AML-193 (cell line): ENCODE measurements at regions not wholly inside any gene's neighbourhood (a gene's known extent, or its start where the extent isn't known, plus 50 kb on each side); places are given as distances from the start of the nearest gene placed in this dataset.

Experiments
- DNase-seq, 2 experiments: peaks; one replicate each; lab custom pipeline; 2025; lab: John Stamatoyannopoulos, UW

DNA sequence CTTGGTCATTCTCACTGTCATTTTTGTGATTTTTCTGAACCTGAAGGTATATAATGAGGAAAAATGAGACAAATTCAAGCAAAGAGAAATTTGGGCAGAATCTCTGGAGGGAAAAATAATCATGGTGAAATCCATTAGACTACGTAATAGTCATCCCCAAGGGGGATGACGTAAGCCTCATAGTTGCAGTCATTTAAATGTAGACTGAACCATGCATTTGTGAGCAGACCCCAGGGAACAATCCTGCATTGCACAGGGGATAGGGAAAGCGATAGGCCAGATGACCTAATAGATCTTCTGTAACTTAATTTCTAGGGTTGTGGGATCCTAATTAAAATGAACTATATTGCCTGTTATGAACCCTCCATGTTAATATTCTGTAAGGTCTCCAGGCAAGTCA lies 167.4 kb upstream of the C1orf21 start:
- DNase-seq = peak in 1 of 2 experiments; percentile 5

DNA sequence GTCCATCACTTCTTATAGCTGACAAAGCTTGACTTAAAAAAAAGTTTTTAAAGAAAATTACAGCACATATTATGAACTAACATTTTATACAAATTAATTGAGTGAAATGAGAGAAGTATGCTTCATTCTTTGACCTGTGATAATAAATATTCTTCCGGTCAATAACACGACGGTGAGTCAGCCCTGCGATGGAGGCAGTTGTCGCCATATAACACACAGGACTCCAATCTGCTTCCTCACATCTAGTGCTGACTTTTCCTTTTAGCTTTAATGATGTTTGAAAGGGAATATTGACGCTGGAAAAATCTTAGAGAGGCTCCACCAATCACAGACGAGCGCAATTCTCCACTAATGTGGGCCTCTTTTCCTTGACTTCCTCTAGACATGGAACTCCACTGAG lies 166.9 kb upstream of the C1orf21 start:
- no peak for DNase-seq

DNA sequence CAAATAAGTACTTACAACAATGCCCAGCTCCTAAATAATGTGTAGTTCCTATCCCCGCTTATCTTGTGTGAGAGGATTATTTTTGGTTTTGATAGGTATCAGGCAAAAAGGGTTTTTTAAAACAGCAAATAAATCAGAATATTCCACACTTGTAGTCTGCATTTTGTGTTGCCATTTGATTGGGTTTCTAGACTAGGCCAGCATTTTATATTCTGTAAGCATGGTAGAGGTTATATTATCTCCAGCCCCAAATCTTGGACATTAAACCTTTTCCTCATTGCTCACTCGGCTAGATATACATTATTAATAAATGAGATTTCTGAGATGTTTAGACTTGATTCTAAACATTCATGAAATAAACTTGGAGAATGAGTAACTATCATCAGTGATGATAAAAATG lies 165.7 kb upstream of the C1orf21 start:
- no peak for DNase-seq

DNA sequence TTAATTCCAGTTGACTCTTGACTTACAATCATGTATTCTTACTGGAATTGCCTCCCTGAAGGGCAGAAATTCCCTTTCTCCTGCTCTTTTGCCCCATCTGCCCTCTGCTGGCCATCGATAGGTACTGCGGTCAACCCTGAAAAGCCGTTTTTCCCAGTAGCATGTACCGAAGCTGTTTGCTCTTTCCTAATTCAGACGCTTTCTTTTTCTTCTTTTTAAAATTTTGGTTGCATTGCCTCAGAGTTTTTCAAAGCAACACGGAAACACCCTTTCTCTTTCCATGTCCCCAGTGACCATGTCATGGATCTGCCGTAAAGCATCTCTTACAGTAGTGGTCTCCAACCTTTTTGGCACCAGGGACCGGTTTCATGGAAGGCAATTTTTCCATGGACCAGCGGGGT lies 164.2 kb upstream of the C1orf21 start:
- DNase-seq = peak; percentile 37 to 45

DNA sequence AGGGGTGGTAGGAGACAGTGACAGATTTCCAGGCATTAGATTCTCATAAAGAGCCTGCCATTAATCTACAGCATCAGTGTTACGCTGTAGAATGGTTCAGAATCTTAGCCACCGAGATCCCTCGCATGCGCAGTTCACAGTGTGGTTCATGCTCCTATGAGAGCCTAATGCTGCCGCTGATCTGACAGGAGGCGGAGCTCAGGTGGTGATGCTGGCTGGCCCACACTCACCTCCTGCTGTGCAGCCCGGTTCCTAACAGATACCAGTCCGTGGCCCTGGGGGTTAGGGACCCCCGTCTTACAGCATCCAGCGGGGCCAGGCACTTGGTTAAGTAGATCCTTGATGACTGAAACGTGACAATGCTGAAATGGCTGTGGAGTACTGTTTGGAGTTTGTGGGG lies 163.6 kb upstream of the C1orf21 start:
- DNase-seq = no peak

DNA sequence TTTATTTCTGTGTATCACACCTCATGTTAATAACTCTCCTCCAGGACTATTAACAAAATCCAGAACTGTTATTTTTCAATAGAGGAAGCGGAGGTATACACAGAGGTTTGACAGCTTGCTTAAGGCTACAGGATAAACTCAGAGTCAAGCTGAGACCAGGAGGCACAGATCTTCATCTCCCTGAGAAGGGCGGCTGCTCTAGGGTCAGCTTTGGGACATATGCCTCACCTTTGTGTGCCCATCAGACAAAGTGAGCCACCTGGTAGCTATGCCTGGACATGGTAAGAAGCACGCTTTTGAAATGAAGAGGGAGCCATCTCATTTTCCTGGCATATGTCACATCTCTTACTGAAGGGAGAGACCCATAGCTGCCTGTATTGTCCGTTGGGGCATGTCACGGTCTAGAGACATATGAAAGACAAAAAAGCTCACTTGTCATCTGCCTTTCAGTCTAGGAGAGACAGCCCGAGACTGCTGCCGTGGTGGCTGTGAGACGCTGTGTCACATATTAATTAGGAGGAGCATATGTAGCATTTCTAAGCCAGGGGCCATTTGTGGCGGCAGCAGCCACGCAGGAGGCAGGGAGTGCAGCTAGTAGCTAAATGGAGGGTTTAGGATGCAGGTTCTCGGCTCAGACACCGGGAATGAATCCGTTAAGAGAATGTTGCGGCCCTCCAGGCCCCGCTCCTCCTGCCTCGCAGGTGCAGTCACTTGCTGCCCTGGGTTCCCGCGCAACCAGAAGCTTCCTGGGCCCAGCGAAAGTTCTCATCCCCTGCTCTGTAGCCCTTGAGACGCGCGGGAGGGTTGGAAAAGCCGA lies 161.3 kb upstream of the C1orf21 start:
- no peak for DNase-seq

DNA sequence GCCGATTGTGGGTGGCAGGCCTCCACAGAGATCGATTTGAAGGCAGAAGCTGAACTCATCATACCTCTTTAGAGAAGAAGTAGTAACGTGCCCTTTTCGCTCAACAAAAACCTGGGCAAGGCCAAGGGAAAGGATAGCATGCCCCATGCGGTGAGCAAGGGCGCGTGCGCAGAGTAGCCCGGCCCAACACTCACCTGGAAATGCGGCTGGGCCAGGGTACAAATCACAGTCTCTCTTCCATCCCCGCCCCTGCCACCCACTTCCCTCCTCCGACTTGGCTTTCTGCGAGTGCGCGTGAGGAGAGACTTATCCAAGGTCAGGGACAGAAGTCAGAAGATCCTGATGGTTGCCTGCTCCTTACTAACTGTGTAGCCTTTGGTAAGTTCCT lies 160.7 kb upstream of the C1orf21 start:
- DNase-seq = no peak

DNA sequence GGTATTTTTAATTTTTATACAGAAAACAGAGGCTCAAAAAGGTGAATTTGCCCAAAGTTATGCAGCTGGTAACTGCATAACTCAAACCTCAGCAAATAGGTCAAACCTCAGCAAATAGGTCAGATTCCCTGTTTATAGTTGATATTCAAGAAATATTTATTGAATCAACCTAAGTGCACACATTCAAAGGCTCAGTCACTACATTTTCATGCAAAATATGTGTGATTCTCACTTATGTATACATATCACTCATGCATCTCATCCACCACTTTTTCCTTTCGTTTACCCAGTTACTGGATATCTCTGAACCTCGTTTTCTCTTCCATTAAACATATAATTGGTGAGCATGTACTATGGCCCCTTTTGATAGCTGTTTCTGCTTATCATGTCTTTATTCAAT lies 158.3 kb upstream of the C1orf21 start:
- no peak for DNase-seq

DNA sequence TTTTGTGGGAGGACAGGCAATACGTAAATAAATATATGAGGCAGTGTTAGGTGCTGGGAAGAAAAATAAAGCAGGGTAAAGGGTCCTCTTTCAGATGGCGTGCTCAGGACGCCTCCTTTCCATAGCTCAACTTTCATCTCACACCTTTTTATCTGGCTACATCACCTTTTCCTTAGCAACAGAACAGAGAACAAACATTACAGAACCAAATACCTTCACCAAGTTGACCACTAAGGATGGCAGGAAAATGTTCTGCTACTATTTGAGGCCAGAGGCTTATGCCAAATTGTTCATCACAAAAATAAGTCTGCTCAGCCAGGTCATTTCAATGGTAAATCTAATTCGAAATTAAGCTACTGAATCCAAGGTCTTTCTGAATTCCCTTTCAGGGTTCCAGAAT lies 149.2 kb upstream of the C1orf21 start:
- no peak for DNase-seq

DNA sequence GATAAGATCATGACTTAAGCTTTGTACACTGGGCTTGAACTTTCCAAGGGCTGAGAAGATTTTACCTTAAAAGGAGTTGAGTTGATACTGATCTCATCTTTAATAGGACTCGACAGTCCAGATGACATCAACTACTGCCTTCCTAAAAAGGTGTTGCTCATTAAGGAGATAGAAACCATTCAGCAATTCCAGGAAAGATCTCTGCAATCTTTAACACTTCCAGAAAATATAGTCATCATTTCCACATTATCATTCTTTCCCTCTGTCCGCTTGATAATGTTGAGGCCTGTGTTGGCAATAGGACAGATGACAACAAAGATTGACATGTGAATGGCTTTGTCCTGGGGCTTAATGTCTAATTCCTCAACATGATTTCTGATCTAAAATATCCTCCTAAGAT lies 145.4 kb upstream of the C1orf21 start:
- DNase-seq = no peak

DNA sequence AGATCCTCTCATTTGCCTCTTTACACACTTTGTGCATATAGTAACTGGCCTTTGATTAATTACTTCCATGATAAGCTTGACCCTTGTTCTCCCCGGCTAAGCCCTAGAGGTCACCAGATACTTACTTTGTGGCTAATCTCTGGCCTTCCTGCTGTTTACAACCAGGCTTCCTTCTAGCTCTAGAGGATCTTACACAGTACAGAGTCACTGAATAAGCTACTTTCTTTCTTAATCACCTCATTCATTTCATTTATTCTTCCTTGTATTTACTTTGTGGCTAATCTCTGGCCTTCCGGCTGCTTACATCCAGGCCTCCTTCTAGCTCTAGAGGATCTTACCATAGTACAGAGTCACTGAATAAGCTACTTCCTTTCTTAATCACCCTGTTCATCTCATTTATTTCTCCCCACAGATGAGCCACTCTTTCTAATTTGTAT lies 144.3 kb upstream of the C1orf21 start:
- peak; percentile 48 to 50 for DNase-seq

DNA sequence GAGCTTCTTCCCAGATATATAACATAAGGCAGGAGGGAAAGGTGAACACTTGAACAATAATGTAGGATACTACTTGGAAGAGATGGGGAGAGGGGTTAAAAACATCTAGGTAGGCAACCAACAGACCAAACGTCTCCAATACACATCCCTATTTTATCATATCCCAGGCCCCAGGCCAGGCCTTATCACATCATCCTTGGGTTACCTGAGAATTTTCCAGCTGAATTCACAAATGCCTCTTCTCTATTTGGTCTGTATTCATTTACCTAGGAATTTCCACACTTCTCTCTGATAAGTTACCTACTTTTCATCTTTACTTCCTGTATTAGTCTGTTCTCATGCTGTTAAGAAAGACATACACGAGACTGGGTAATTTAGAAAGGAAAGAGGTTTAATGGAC lies 141.9 kb upstream of the C1orf21 start:
- no peak for DNase-seq

DNA sequence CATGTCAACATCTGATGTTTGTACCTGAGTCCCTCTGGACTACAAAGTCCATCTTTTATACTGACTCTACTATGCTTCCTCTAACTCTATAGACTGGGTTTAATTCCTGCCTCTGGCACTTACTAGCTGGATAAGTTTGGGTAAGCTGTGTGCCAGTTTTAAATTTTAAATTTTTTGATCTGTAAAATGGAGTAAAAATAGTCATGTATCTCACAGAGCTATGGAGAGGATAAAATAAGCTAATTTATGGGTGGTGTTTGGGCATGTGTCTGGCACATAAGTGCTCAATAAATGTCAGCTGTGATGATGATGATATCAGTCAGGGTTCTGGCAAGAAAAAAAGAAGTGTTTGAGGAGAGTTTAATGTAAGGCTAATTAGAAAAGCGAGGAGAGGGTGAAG lies 139.2 kb upstream of the C1orf21 start:
- DNase-seq = no peak

DNA sequence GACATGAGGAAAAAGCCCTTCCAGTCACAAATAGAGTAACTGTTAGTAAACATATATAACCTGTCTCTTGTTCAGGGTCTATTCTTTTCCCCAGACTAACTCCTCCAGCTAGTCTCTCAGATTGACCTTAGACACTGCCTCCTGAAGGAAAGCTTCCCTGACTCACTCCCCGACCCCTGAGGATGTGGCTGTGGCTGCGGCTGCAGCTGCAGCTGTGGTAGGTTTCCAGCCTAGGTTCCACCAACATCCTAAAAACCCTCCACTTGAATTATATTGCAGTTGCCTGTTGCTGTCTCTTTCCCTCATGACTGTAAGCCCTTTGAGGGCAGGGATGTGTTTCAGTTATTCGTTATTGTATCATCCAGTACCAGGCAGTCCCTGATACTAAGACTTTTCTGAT lies 132.9 kb upstream of the C1orf21 start:
- no peak for DNase-seq

DNA sequence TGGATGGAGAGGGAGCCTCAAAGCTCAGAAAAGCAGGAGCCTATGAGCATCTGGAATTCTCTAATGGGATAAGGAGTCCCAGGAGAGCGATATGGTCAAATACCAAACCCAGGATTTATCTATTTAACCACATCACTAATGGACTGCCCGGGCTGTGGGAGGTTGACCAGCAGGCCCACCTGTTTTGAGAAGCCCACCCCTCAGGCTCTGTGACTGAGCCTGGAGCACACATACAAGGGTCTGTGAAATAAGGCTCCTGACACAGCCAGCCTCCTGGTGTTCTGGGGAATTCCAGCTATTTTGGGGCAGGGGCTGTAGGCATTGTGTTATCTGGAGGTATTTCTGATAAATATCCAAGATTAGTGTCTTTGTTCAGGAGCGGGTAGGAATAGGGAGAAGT lies 132.0 kb upstream of the C1orf21 start:
- no peak for DNase-seq

DNA sequence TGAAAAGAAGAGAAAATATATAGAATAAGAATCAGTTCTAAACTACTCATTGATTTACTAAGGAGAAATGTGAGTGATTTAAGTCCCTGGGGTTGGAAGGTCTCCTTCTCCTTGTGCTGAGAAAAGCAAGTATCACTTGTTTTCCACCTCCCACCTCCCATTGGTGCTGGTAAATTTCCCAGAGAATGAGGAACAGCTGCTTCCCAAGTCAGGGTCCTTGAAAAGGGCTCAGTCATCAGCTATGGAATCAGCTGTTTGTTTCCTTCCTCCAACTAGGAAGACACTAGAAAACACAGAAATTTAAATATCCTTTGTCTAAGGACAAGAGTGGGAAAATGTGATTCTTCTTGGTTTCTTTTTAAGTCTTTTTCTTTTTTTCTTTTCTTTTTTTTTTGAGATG lies 131.3 kb upstream of the C1orf21 start:
- no peak for DNase-seq

DNA sequence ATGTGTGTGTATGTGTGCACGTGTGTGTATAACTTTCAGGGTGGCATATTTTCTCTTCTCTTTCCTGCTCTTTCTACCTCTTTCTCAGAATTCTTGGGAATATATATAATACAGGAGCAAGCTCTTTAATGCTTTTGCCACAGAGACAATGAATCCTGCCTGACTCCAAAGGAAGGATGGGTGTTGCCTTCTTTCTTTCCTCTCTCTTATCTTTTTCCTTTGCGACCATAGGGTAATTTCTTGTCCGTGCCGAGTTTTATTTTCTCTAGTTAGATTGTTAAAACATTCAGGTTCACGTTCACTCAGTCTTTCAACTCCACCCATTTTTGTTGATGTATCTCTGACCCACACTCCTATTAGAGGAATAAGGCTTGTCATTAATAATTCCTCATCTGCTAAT lies 129.0 kb upstream of the C1orf21 start:
- no peak for DNase-seq

DNA sequence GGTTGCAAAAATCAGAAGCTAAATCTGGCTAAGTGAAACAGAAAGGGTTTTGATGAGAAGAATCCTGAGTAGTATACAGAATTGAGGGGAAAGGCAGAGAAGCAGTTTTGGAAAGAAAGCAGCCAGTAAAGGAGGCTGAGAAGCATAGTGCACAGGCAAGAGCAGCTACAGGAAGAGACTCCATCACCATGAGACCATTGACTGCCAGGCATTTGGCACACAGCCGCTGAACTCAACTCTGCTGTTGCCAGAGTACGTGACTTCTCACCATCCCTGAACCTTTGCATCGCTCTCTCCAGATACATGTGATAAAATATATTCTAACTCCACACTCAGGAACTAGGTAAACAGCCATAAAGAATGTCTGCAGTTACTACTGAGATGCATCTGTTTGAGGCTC lies 128.3 kb upstream of the C1orf21 start:
- no peak for DNase-seq

DNA sequence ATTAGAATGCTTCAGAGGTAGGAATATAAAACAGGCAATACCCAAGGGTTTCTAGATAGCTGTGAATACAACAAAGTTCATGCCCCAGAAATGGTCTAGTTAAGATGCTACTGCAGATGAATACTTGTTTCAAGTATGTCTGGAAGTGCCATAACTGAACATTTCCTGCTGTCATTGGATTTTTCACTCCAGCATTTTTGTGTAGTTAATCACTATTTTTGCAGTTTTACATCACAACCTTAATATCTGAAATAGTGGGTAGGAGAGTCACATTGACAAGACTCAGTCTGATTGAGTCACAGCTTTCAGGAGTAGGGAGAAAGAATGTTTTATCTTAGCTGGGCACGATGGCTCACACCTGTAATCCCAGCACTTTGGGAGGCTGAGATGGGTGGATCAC lies 126.4 kb upstream of the C1orf21 start:
- DNase-seq = no peak

DNA sequence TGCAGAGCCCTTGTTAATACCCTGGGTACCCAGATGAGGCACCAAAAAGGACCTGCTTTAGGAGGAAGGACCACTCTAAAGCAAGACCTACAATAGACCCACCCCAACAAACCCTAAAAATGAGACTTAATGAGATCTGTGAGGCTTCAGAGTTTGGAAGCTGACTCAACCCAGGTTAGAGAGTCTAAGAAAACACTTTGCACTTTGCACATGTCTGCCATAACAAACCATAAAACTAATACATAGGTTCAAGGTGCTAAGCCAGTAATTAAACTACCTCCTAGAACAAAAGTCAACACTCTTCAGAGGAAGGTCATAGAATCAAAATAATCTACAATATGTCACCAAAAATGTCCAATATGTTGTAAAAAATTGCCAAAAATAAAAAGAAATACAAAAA lies 124.7 kb upstream of the C1orf21 start:
- DNase-seq = no peak

DNA sequence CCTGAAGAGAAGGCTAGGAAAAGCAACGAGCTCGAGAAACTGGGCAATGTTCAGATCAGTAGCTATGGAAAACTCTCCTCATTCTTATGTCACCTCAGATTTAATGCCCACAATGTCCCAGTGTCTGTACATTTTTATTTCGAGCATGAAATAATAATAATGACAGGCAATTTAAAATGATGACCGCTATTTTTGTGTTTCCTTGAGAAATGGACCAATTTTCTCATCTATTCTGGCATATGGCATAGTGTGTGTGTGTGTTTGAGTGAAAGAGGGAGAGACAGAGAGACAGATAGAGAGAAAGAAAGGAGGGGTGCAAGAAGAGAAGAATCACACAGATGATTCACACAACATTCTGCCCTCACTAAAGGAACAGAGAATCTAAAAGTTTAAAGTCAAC lies 119.1 kb upstream of the C1orf21 start:
- DNase-seq = no peak

DNA sequence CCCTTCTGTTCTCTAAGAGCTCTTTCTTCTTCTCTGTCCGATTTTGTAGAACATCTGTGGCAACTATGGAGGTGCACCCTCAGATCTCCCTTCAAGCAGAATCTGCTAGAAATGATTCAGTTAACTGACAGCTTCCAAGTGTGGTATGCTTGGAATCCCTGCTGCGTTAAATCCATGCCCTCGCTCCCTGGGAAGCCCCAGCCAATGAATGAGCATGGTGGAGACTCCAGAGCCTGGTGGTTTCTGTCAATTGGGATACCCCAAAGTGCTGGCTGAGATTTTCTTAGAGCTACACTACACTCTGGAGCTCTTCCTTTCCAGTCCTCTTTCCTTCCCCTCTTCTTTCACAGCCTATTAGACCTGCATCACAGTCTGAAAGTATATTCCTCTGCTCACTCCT lies 116.3 kb upstream of the C1orf21 start:
- DNase-seq = no peak

DNA sequence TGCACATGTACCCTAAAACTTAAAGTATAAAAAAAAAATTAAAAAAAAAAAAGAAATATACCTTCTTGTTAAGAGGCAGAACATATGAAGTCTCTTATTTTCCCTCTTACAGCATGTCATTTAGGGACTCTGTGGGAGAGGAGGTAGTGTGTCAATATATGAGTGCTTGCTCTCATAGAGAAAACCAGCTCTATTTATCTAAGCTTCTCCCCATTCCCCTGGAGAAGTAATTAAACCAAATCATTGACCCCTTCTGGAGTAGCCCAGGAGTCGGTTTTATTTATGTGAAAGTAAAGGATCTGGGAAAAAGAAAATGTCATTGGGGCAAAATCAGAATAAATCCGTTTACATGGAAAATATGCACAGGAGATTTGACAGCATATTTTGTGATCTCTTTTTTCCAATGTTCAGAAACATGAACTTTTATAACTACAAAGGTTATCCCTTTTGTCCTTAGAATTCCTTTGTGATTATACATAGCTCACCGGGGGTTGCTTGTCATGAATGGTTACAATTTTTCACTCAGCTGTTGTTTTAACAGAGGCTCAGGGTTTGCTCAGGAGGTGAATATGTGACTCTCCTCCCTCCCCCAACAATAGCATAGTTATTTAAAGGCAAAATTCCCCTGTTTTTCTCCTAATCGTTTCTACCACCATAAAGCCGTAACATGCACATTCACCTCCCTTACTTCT lies 114.5 kb upstream of the C1orf21 start:
- DNase-seq = no peak

DNA sequence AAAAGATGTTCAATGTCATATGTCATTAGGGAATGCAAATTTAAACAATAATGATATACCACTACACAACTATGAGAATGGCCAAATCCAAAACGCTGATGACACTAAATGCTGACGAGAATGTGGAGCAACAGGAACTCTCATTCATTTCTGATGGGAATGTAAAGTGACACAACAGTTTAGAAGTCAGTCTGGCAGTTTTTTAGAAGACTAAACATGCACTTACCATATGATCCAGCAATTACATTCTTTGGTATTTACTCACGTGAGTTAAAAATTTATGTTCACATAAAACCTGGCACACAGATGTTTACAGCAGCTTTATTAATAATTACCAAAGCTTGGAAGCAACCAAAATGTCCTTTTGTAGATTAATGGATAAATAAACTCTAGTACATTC lies 110.4 kb upstream of the C1orf21 start:
- DNase-seq = no peak
